ENCODE measurements at regions not wholly inside any gene's neighbourhood (a gene's known extent, or its start where the extent isn't known, plus 50 kb on each side); places are given as distances from the start of the nearest gene placed in this dataset.

- POLR2A ChIA-PET = no interaction called here
Measured at GRCh38 chr9:116057371-116057770, 96.2 kb upstream of the PAPPA start.

GRCh38 chr9:116058421-116058820, 95.2 kb upstream of the PAPPA start:
- ChIA-PET POLR2A (no interaction called here), CTCF (no interaction called here)
- TF ChIP-seq TARDBP (IDR thresholded peaks at IDR 0.05) (no peak), ZNF384 (IDR thresholded peaks at IDR 0.05) (no peak), HDGF (IDR thresholded peaks at IDR 0.05; ENCODE audit: borderline replicate concordance) (no peak), FOXA1 (IDR thresholded peaks at IDR 0.05) (no peak), L3MBTL2 (conservative IDR thresholded peaks at IDR 0.05) (no peak), BHLHE40 (IDR thresholded peaks at IDR 0.05; ENCODE audit: borderline replicate concordance) (no peak), FOXM1 (IDR thresholded peaks at IDR 0.05; ENCODE audit: borderline replicate concordance) (no peak), FOXK2 (IDR thresholded peaks at IDR 0.05) (no peak), CTBP1 (IDR thresholded peaks at IDR 0.05; ENCODE audit: borderline replicate concordance) (no peak), ARNT (IDR thresholded peaks at IDR 0.05) (no peak), LEF1 (IDR thresholded peaks at IDR 0.05; ENCODE audit: borderline replicate concordance) (no peak), NFRKB (IDR thresholded peaks at IDR 0.05) (no peak), SP1 (IDR thresholded peaks at IDR 0.05) (no peak), SUZ12 (IDR thresholded peaks at IDR 0.05) (no peak), ELF4 (IDR thresholded peaks at IDR 0.05) (no peak), PKNOX1 (IDR thresholded peaks at IDR 0.05) (no peak)
- no peak for DNase-seq (ENCODE audit: extremely low spot score)

More at GRCh38 chr9:116057371-116057770, 96.2 kb upstream of the PAPPA start:
- CTCF ChIA-PET = no interaction called here
- DNase-seq (ENCODE audit: extremely low spot score) = no peak
- TF ChIP-seq ARNT (IDR thresholded peaks at IDR 0.05) (no peak), HDGF (IDR thresholded peaks at IDR 0.05; ENCODE audit: borderline replicate concordance) (no peak), PKNOX1 (IDR thresholded peaks at IDR 0.05) (no peak), SUZ12 (IDR thresholded peaks at IDR 0.05) (no peak), CTBP1 (IDR thresholded peaks at IDR 0.05; ENCODE audit: borderline replicate concordance) (no peak), L3MBTL2 (conservative IDR thresholded peaks at IDR 0.05) (no peak), FOXM1 (IDR thresholded peaks at IDR 0.05; ENCODE audit: borderline replicate concordance) (no peak), BHLHE40 (IDR thresholded peaks at IDR 0.05; ENCODE audit: borderline replicate concordance) (no peak), FOXA1 (IDR thresholded peaks at IDR 0.05) (no peak), ZNF384 (IDR thresholded peaks at IDR 0.05) (no peak), TARDBP (IDR thresholded peaks at IDR 0.05) (no peak), SP1 (IDR thresholded peaks at IDR 0.05) (no peak), ELF4 (IDR thresholded peaks at IDR 0.05) (no peak), NFRKB (IDR thresholded peaks at IDR 0.05) (no peak), FOXK2 (IDR thresholded peaks at IDR 0.05) (no peak), LEF1 (IDR thresholded peaks at IDR 0.05; ENCODE audit: borderline replicate concordance) (no peak)

- ChIA-PET POLR2A (no interaction called here), CTCF (no interaction called here)
- TF ChIP-seq CTBP1 (IDR thresholded peaks at IDR 0.05; ENCODE audit: borderline replicate concordance) (no peak), ARNT (IDR thresholded peaks at IDR 0.05) (no peak), TARDBP (IDR thresholded peaks at IDR 0.05) (no peak), PKNOX1 (IDR thresholded peaks at IDR 0.05) (no peak), FOXM1 (IDR thresholded peaks at IDR 0.05; ENCODE audit: borderline replicate concordance) (no peak)
- DNase-seq (ENCODE audit: extremely low spot score) = no peak
Measured at GRCh38 chr9:116059466-116059865, 94.1 kb upstream of the PAPPA start.

GRCh38 chr9:116060631-116061030, 93.0 kb upstream of the PAPPA start:
- DNase-seq (ENCODE audit: extremely low spot score) = no peak
- CTCF ChIA-PET = no interaction called here
- POLR2A ChIA-PET = no interaction called here
- no peak for TF ChIP-seq BHLHE40 (IDR thresholded peaks at IDR 0.05; ENCODE audit: borderline replicate concordance)
- no peak for TF ChIP-seq PKNOX1 (IDR thresholded peaks at IDR 0.05)
- TF ChIP-seq SUZ12 (IDR thresholded peaks at IDR 0.05) = no peak
- no peak for TF ChIP-seq NFRKB (IDR thresholded peaks at IDR 0.05)
- TF ChIP-seq CTBP1 (IDR thresholded peaks at IDR 0.05; ENCODE audit: borderline replicate concordance) = no peak

GRCh38 chr9:116061546-116062205, 91.9 kb upstream of the PAPPA start:
- POLR2A ChIA-PET = no interaction called here
- CTCF ChIA-PET = no interaction called here
- DNase-seq (ENCODE audit: extremely low spot score) = no peak
- TF ChIP-seq FOXK2 (IDR thresholded peaks at IDR 0.05) (no peak), HDGF (IDR thresholded peaks at IDR 0.05; ENCODE audit: borderline replicate concordance) (no peak), SUZ12 (IDR thresholded peaks at IDR 0.05) (no peak), ZNF384 (IDR thresholded peaks at IDR 0.05) (no peak), ELF4 (IDR thresholded peaks at IDR 0.05) (no peak), NFRKB (IDR thresholded peaks at IDR 0.05) (no peak), SP1 (IDR thresholded peaks at IDR 0.05) (no peak), BHLHE40 (IDR thresholded peaks at IDR 0.05; ENCODE audit: borderline replicate concordance) (no peak), FOXA1 (IDR thresholded peaks at IDR 0.05) (no peak), FOXM1 (IDR thresholded peaks at IDR 0.05; ENCODE audit: borderline replicate concordance) (no peak), ARNT (IDR thresholded peaks at IDR 0.05) (no peak), CTBP1 (IDR thresholded peaks at IDR 0.05; ENCODE audit: borderline replicate concordance) (no peak)

- TF ChIP-seq SP1 (IDR thresholded peaks at IDR 0.05) (no peak), ARNT (IDR thresholded peaks at IDR 0.05) (no peak), LEF1 (IDR thresholded peaks at IDR 0.05; ENCODE audit: borderline replicate concordance) (no peak), SUZ12 (IDR thresholded peaks at IDR 0.05) (no peak), PKNOX1 (IDR thresholded peaks at IDR 0.05) (no peak)
- ChIA-PET POLR2A (no interaction called here), CTCF (no interaction called here)
- no peak for DNase-seq (ENCODE audit: extremely low spot score)
Measured at GRCh38 chr9:116062206-116062550, 91.4 kb upstream of the PAPPA start.

All from HEK293T (cell line).